ENCODE measurements at regions not wholly inside any gene's neighbourhood (a gene's known extent, or its start where the extent isn't known, plus 50 kb on each side); places are given as distances from the start of the nearest gene placed in this dataset.
A peak's percentile ranks its signal among the peaks of the same experiment; 100 is the strongest.

DNA sequence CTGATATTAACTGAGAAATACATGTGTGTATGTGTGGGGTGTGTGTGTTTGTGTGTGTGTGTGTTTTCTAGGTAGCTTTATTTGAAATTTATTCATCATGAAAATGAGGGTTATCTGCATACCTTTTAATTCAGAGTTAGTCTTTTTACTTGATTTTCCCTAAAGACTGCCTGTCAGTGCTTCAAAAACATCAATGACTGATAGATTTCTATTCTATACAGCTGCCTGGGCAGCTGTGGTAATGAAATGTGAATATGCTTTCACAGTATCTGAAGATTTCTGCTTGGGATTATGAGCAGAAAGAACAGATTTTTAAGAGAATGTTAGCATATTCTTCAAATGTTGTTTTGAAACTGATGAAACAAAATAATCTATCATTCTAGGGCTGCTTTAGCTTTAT is 119.7 kb upstream of the ZRANB2 start:
- TF ChIP-seq, protein P1, sequence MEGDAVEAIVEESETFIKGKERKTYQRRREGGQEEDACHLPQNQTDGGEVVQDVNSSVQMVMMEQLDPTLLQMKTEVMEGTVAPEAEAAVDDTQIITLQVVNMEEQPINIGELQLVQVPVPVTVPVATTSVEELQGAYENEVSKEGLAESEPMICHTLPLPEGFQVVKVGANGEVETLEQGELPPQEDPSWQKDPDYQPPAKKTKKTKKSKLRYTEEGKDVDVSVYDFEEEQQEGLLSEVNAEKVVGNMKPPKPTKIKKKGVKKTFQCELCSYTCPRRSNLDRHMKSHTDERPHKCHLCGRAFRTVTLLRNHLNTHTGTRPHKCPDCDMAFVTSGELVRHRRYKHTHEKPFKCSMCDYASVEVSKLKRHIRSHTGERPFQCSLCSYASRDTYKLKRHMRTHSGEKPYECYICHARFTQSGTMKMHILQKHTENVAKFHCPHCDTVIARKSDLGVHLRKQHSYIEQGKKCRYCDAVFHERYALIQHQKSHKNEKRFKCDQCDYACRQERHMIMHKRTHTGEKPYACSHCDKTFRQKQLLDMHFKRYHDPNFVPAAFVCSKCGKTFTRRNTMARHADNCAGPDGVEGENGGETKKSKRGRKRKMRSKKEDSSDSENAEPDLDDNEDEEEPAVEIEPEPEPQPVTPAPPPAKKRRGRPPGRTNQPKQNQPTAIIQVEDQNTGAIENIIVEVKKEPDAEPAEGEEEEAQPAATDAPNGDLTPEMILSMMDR (IDR thresholded peaks at IDR 0.05), result no peak
- no peaks in the 10 kb centered on the region for H3K36me3 Mint-ChIP-seq (ENCODE audit: low read depth)
- no peaks in the 10 kb centered on the region for H3K9me3 Mint-ChIP-seq (ENCODE audit: low read depth)
- no peaks in the 10 kb centered on the region for H3K4me1 Mint-ChIP-seq (ENCODE audit: low read depth)
- H3K27me3 Mint-ChIP-seq (ENCODE audit: low read depth), result peaks cover 22% of the 10 kb centered on the region
- no peak for DNase-seq (ENCODE audit: low spot score)
- no peak overlapping the region for H3K27ac Mint-ChIP-seq (ENCODE audit: unreplicated experiment)
- no peak overlapping the region for H3K4me3 Mint-ChIP-seq (ENCODE audit: unreplicated experiment)

DNA sequence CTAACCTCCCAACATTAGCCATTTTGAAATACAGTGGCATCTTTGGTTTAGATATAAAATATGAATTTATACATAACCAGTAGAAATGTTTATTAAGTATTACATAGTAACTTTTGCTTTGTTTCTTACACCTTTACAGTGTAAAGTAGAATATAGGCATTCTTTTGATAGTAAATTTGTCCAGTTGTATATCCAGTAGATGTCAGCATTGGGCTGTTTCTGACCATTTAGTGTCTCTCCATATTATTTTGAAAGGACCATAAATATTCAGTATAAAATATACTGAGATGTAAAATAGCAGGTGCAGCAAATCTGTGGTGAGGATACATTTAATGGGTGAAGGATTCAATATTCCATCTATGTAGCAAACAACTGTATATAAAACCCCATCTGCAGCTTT is 115.8 kb upstream of the ZRANB2 start:
- Mint-ChIP-seq H3K36me3 (ENCODE audit: low read depth) (no peaks in the 10 kb centered on the region), H3K4me3 (ENCODE audit: unreplicated experiment) (no peak overlapping the region), H3K27ac (ENCODE audit: unreplicated experiment) (no peak overlapping the region), H3K9me3 (ENCODE audit: low read depth) (no peaks in the 10 kb centered on the region), H3K4me1 (ENCODE audit: low read depth) (no peaks in the 10 kb centered on the region), H3K27me3 (ENCODE audit: low read depth) (peaks cover 21% of the 10 kb centered on the region)
- no peak for DNase-seq (ENCODE audit: low spot score)
- TF ChIP-seq, protein P1 (IDR thresholded peaks at IDR 0.05), result peak; percentile 75

DNA sequence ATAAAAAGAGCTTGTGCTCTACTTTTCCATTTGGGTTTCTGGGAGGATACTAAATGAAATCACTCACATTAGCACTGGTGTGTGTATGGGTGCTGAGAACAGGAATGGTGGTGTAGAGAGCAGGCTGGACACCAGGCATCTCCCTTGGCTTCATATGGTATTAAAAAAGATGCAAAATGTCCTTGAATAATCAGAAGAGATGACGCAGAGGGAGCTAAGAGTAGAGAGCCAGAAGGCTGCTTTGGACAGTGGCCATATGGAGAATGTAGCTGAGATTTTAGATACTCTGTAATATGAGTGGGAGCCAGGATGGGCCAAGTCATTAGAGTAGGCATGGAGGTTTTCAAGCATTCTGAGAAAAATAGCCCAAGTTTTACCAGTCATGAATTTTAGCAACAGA is 112.3 kb upstream of the ZRANB2 start:
- Mint-ChIP-seq H3K4me1 (ENCODE audit: low read depth) (no peaks in the 10 kb centered on the region), H3K27me3 (ENCODE audit: low read depth) (peaks cover 9% of the 10 kb centered on the region), H3K4me3 (ENCODE audit: unreplicated experiment) (no peak overlapping the region), H3K27ac (ENCODE audit: unreplicated experiment) (no peak overlapping the region), H3K36me3 (ENCODE audit: low read depth) (no peaks in the 10 kb centered on the region), H3K9me3 (ENCODE audit: low read depth) (peaks cover 2% of the 10 kb centered on the region)
- TF ChIP-seq, protein P1 (IDR thresholded peaks at IDR 0.05), result no peak
- DNase-seq (ENCODE audit: low spot score), result no peak

DNA sequence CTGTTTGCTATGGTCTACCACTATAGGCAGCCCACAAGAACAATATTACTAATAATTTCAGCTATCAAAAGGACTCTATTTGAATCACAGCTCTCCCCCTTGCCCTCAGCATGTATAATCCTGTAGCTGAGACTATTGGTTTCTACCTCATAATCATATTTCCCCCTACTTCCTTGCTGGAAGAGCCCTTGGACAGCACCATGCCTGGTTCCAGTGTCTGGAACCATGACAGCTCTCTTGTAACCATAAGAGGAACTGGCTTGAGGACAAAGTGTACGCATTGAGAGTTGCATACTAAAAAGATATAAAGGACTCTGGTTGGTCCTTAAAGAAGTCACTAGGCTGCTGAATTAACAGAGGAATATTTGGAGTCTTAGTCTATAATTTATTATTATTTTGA is 110.7 kb upstream of the ZRANB2 start:
- peaks cover 4% of the 10 kb centered on the region for H3K9me3 Mint-ChIP-seq (ENCODE audit: low read depth)
- no peak for DNase-seq (ENCODE audit: low spot score)

DNA sequence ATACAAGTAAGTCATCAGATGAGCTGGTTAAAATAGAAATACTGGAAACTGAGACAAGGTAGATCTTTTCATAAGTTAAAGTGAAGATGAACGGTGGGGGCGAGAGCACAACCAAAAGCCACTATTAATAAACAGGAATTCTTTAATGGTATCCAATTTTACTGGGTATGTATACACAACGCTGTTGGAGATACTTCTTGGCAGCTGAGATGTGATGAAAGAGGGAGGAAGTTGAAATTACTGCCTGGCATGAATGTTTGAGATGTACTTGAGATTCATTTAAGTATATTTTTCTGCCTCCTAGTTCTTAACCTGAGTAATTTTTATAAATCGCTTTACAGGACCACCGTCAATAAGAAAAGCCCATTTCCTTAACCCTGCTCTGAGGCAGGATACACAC is 110.0 kb upstream of the ZRANB2 start:
- H3K9me3 Mint-ChIP-seq (ENCODE audit: low read depth), result peaks cover 4% of the 10 kb centered on the region
- H3K36me3 Mint-ChIP-seq (ENCODE audit: low read depth), result no peaks in the 10 kb centered on the region
- H3K4me1 Mint-ChIP-seq (ENCODE audit: low read depth), result no peaks in the 10 kb centered on the region
- no peak overlapping the region for H3K27ac Mint-ChIP-seq (ENCODE audit: unreplicated experiment)
- H3K4me3 Mint-ChIP-seq (ENCODE audit: unreplicated experiment), result no peak overlapping the region
- H3K27me3 Mint-ChIP-seq (ENCODE audit: low read depth), result peaks cover 3% of the 10 kb centered on the region
- no peak for DNase-seq (ENCODE audit: low spot score)
- TF ChIP-seq, protein P1 (IDR thresholded peaks at IDR 0.05), result no peak

More for the DNA sequence above, 110.7 kb upstream of the ZRANB2 start:
- no peaks in the 10 kb centered on the region for H3K36me3 Mint-ChIP-seq (ENCODE audit: low read depth)
- no peaks in the 10 kb centered on the region for H3K4me1 Mint-ChIP-seq (ENCODE audit: low read depth)
- no peak overlapping the region for H3K4me3 Mint-ChIP-seq (ENCODE audit: unreplicated experiment)
- TF ChIP-seq, protein P1 (IDR thresholded peaks at IDR 0.05), result no peak
- H3K27me3 Mint-ChIP-seq (ENCODE audit: low read depth), result peaks cover 3% of the 10 kb centered on the region
- no peak overlapping the region for H3K27ac Mint-ChIP-seq (ENCODE audit: unreplicated experiment)
